Mammary epithelial cell (primary cell): ENCODE measurements at regions not wholly inside any gene's neighbourhood (a gene's known extent, or its start where the extent isn't known, plus 50 kb on each side); places are given as distances from the start of the nearest gene placed in this dataset.

ENCODE experiments used
- CTCF ChIP-seq, 2 donors: IDR thresholded peaks in 1 of 2; conservative IDR thresholded peaks in 1 of 2; 2 replicates each; pipeline ENCODE4 v1.5.1; 2011 to 2012; ENCODE audit warnings: inconsistent platforms in 2 of 2, low read length in 2 of 2, mild to moderate bottlenecking in 2 of 2, control low read depth in 1 of 2, low read depth in 1 of 2; ENCODE audit not compliant: insufficient read depth in 1 of 2; ENCODE audit errors: extremely low read depth in 1 of 2
- EZH2 ChIP-seq: IDR thresholded peaks from 2 replicates; pipeline ENCODE4 v1.6.1; 2012; ENCODE audit warnings: low read length, inconsistent platforms, borderline replicate concordance

DNA sequence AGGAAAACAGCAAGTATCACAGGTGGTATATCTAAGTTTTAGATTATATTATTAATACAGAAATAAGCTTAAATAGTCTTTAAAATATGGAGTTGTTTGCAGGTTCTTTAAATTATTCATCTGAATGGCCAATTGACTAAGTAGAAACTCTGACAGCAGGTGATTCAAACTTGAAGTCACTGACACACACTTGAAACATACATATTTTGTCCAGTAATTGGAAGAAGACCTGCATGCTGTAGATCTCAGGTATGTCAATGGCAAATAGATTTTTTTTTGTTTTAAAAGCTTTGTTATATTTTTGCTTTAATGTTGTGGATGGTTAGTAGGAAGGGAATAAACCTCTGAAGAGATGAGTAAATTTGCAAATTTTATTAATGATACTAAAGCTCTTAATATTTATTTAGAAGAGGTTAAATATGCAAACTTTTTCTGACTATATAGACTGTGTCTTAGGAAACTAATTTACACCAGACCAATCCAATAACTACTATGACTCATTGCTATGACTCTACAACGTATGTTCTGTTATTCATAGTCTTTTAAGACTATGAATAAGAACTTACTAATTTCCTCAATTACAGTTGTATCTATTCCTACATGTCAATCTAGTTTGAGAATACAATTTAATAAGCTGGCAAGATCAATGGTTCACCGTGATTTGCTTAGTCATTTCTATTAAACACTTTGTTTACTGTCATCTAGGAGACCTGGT lies 53.9 kb upstream of the RORB start:
- TF ChIP-seq CTCF (conservative IDR thresholded peaks at IDR 0.05 in 1 of 2, IDR thresholded peaks at IDR 0.05 in 1 of 2; ENCODE audit: extremely low read depth in 1 of 2, insufficient read depth in 1 of 2, low read depth in 1 of 2, low read length in 2 of 2) = no peak
- no peak for TF ChIP-seq EZH2
